Limb (tissue), 2 donors: ENCODE measurements at regions not wholly inside any gene's neighbourhood (a gene's known extent, or its start where the extent isn't known, plus 50 kb on each side); places are given as distances from the start of the nearest gene placed in this dataset.

ENCODE experiments used
- DNase-seq, 2 donors: peaks; one replicate each; pipeline ENCODE4 v3.0.0-alpha.2; 2016; ENCODE audit errors: extremely low spot score in 2 of 2

DNA sequence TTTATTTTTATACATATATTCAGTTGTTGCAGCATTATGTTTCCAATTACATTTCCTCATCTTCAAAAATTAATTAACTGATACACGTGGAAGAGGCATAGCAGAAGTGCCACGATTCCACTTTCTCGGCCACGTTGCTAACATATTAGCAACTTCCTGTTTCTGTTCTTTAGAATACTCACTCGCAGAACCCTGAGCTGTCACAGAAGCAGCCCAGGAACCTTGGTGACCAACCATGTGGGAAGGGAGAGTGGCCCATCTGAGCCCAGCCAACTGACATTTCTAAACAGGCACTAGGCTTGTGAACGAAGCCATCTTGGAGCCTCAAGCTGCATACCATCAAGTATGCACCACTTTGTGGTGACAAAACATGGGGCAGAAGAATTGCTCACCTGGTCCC lies 350.1 kb downstream of the CBLN2 start:
- DNase-seq: no peak

GRCh38 chr18:72187956-72188355 lies 356.2 kb downstream of the CBLN2 start:
- DNase-seq: no peak

DNA sequence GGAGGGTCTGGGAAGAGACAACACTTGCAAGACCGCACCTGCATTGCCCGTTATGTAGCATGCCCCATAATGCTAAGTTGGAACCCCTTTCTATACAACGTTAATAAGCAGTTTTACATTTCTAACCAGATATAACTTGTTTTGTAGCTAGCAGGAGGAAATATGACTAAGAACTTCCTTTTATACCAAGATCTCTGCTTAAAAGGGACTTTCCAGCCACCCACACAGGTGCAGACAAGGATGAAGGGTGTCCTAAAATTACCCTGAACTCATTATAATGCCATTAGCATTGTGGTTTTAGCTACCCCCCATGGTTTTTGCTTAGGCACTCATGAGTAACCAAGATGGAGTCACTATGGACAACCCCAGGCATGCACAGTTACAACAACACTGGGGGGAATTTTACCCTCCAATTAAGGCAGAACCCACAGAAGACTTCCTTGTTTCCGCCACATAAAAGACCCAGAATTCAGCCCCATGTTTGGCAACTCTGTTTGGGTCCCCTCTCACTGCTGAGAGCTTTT lies 362.8 kb downstream of the CBLN2 start:
- DNase-seq: no peak

- DNase-seq: no peak
Observed at GRCh38 chr18:72180689-72181088, 363.5 kb downstream of the CBLN2 start.

- DNase-seq: no peak
Observed at GRCh38 chr18:72174972-72175649, 369.0 kb downstream of the CBLN2 start.

DNA sequence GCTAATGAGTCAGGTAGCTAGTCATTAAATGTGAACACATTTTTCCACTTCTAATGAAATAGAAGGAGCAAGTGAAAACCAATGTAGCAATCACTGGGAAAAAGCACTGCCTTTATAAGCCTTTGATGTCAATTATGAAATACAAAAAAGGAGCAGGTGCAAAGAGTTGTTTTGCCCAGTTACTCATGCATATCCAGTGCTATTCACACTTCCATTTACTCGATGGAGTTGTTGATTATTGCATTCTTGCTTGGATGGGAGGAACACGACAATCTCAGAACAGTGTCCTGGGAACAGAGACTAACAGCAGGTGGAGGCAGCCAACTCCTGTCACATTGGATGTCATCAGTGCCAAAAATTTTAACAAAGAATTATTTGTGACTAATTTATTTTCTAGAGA lies 372.5 kb downstream of the CBLN2 start:
- no peak for DNase-seq

GRCh38 chr18:72161691-72162090 lies 382.5 kb downstream of the CBLN2 start:
- DNase-seq: no peak

GRCh38 chr18:72160510-72161445 lies 383.4 kb downstream of the CBLN2 start:
- DNase-seq: no peak

GRCh38 chr18:72155327-72155726 lies 388.8 kb downstream of the CBLN2 start:
- DNase-seq: peak in 1 of 2 donors; percentile 5

DNA sequence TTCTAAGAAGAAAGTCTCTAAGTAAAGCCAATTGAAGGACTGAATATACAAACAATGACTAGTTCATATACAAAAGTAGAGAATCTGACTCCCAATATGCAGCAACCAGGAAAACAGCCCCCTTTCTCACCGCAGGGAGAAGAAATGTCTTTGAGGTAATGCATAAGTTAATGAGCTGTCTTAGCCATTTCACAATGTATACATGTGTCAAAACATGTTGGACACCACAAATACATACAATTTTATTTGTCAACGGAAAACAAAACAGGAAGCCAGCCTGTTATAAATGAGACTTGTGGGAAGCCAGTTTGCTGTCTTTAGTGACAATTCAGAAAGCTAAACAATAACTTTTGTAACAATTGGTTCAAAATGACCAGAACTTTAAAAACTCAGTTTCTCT lies 389.2 kb downstream of the CBLN2 start:
- no peak for DNase-seq

DNA sequence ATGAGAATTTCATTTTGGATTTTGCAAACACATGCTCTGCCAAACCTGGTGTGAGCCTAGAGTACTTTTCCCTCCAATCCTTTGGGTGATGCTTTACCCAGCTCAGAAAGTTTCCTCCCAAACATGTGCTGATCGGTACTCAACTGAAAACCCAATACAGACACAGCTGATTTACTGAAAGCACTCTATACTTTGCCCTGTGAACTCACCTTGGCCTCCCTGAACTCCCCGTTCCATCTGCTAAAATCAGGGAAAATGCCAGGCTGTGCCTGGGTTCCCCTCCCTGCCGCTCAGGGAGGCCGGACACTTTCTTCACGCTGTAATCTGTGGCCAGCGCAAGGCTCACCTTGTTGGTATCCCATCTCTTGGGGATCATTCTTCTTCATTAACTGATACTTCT lies 391.2 kb downstream of the CBLN2 start:
- no peak for DNase-seq

DNA sequence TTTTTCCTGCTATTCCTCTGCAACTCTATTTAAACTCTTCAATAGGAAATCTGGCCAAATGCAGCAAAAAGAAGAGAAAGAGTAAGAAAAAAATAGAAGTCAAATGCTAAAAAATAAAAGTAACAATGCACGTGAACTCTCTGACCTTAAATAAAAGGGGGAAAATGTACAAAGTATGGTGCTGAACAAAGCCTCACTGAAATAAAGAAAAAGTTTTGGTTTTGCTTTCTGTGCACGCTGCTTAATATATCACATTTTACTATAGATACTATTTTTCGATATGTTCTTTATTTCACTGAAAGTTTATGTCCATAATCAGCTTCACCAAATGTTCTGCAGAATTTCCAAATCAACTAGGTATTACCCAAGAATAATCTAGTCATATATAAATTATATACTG lies 396.3 kb downstream of the CBLN2 start:
- DNase-seq: no peak

DNA sequence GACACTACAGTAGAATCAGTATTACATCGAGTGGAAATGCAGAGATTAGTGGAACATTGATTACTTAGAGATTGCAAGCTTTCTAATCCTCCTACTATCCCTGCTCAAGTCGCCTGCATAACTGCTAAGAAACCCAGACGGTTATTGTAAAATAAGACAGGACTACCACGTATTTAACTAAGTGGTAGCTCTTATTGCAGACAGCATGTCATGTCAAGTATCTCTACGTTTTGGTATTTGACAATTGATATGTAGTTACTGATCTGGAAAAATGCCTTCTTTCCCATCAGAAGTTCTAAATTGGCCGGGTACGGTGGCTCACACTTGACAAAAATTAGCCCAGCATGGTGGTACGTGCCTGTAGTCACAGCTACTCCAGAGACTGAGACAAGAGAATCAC lies 404.1 kb downstream of the CBLN2 start:
- DNase-seq: no peak

GRCh38 chr18:72128649-72129048 lies 415.5 kb downstream of the CBLN2 start:
- no peak for DNase-seq

GRCh38 chr18:72122103-72122502 lies 422.0 kb downstream of the CBLN2 start:
- no peak for DNase-seq

GRCh38 chr18:72119082-72119481 lies 425.1 kb downstream of the CBLN2 start:
- DNase-seq: no peak

- DNase-seq: no peak
Observed at GRCh38 chr18:72114801-72115594, 429.1 kb downstream of the CBLN2 start.

DNA sequence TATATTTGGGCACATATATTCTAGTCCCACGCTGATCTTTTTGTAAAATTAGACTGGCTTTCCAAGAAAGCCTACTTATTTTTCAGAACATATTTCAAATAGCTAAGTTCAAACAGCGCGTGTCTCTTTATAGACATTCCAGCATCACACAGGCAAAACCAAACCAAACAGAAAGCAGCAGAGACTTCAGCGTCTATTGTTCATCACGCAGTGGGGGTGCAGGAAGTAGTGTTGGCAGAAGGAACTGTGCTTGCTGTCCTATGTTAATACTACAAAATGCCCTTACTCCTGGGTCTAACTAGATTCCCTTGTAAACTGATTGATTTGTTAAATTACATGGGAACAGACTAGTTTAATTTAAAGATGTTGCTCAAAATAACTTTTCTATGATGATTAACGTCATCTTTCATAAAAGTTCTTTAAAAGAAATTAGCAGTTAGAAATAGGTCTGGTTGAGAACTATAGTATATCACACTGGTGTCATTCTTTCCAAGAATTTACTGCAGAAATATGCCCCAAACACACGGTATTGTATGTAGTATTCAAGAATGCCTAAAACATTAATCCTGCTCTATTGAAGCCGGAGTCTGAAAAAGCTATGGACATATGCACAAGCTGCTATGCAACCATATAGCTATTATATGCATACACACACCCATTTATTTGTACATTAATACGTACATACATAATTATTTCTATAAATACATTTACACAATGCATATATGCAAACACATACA lies 436.3 kb downstream of the CBLN2 start:
- DNase-seq: peak; percentile 21 to 36

- no peak for DNase-seq
Observed at GRCh38 chr18:72104851-72105250, 439.3 kb downstream of the CBLN2 start.

- DNase-seq: no peak
Observed at GRCh38 chr18:72102412-72102811, 441.7 kb downstream of the CBLN2 start.

DNA sequence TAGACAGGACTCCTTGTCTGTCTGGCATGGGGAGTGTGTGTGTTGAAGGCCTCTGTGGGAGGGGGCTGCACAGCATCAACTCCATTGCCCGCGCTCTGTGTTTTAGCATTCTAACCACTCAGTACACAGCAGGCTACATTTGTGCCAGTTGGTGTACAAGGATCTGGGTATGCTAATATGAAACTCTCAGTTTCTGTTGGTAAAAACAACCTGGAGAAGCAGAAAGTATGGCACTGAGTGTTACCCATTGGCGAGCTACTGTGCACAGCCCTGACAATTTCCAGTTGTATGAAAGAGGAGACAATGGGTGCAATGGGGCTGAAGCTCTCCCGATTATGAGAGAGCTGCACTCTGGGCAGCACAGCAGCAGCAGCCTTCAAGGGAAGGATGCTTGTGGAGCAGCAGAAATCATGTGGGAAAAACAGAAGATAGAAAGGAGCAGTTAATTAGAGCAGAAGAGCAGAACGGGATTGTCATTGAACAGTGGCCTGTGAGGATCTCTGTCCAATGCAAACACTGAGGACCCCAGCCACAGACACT lies 443.6 kb downstream of the CBLN2 start:
- DNase-seq: no peak
